SK-N-SH treated with all-trans-retinoic acid at 6 μM for 48 hours (cell line): ENCODE measurements at regions not wholly inside any gene's neighbourhood (a gene's known extent, or its start where the extent isn't known, plus 50 kb on each side); places are given as distances from the start of the nearest gene placed in this dataset.

Source experiments
- ATAC-seq: fragments of 200-7000 bp; cut with Tn5 transposase; 3 replicates; pipeline ENCODE4 v1.9.1; 2020; ENCODE audit warnings: mild to moderate bottlenecking, moderate library complexity
- ARNTL ChIP-seq: fragments of 450-650 bp; formaldehyde crosslinking; IDR thresholded peaks from 2 replicates; pipeline ENCODE4 v1.5.0; 2020; ENCODE audit warnings: low read depth, mild to moderate bottlenecking, moderate library complexity, borderline replicate concordance
- BACH2 ChIP-seq: fragments of 250-450 bp; sonication (Bioruptor Pico); IDR thresholded peaks from 2 replicates; pipeline ENCODE4 v1.9.0; 2021; ENCODE audit warnings: mild to moderate bottlenecking, borderline replicate concordance
- CSDC2 ChIP-seq: fragments of 250-450 bp; sonication (Bioruptor Pico); IDR thresholded peaks from 2 replicates; pipeline ENCODE4 v1.5.0; 2020; ENCODE audit warnings: mild to moderate bottlenecking, moderate library complexity
- ESRRG ChIP-seq: fragments of 250-450 bp; sonication (Bioruptor Pico); IDR thresholded peaks from 2 replicates; pipeline ENCODE4 v1.6.1; 2021; ENCODE audit warnings: mild to moderate bottlenecking
- GLIS3 ChIP-seq: fragments of 250-450 bp; sonication (Bioruptor Pico); IDR thresholded peaks from 2 replicates; pipeline ENCODE4 v1.5.0; 2020; ENCODE audit warnings: mild to moderate bottlenecking, moderate library complexity
- ISL1 ChIP-seq: fragments of 250-450 bp; sonication (Bioruptor Pico); IDR thresholded peaks from 2 replicates; pipeline ENCODE4 v2.1.2; 2022; ENCODE audit warnings: mild to moderate bottlenecking, moderate library complexity
- OSR1 ChIP-seq: fragments of 250-450 bp; sonication (Bioruptor Pico); IDR thresholded peaks from 2 replicates; pipeline ENCODE4 v1.8.0; 2022; ENCODE audit warnings: moderate library complexity, mild to moderate bottlenecking, inconsistent platforms
- PPARA ChIP-seq: fragments of 250-450 bp; sonication (Bioruptor Pico); IDR thresholded peaks from 2 replicates; pipeline ENCODE4 v1.5.0; 2020; ENCODE audit warnings: mild to moderate bottlenecking, borderline replicate concordance
- RARB ChIP-seq: fragments of 250-450 bp; sonication (Bioruptor Pico); IDR thresholded peaks from 2 replicates; pipeline ENCODE4 v1.8.0; 2021; ENCODE audit warnings: mild to moderate bottlenecking, moderate library complexity
- TCF4 ChIP-seq: fragments of 250-450 bp; sonication (Bioruptor Pico); IDR thresholded peaks from 2 replicates; pipeline ENCODE4 v1.8.0; 2021; ENCODE audit warnings: mild to moderate bottlenecking, moderate library complexity, borderline replicate concordance
- TOX ChIP-seq: fragments of 250-450 bp; sonication (Bioruptor Pico); IDR thresholded peaks from 2 replicates; pipeline ENCODE4 v1.8.0; 2021; ENCODE audit warnings: mild to moderate bottlenecking, moderate library complexity, borderline replicate concordance
- ZC3H10 ChIP-seq: fragments of 250-450 bp; sonication (Bioruptor Pico); IDR thresholded peaks from 2 replicates; pipeline ENCODE4 v1.5.1; 2021; ENCODE audit warnings: mild to moderate bottlenecking, moderate library complexity
- ZFP3 ChIP-seq: fragments of 250-450 bp; sonication (Bioruptor Pico); IDR thresholded peaks from 2 replicates; pipeline ENCODE4 v1.5.0; 2020; ENCODE audit warnings: mild to moderate bottlenecking, moderate library complexity
- ZFP30 ChIP-seq: fragments of 450-650 bp; formaldehyde crosslinking; IDR thresholded peaks from 2 replicates; pipeline ENCODE4 v1.5.0; 2022; ENCODE audit warnings: mild to moderate bottlenecking, moderate library complexity
- ZNF565 ChIP-seq: fragments of 450-650 bp; formaldehyde crosslinking; conservative IDR thresholded peaks from 2 replicates; pipeline ENCODE4 v1.5.0; 2020; ENCODE audit warnings: low read depth, mild to moderate bottlenecking, moderate library complexity
- ZNF8 ChIP-seq: fragments of 450-650 bp; formaldehyde crosslinking; IDR thresholded peaks from 2 replicates; pipeline ENCODE4 v1.5.0; 2020; ENCODE audit warnings: mild to moderate bottlenecking, moderate library complexity
- TF ChIP-seq, protein P1 (sequence below): fragments of 250-450 bp; sonication (Bioruptor Pico); IDR thresholded peaks from 2 replicates; pipeline ENCODE4 v1.8.0; 2020; ENCODE audit warnings: mild to moderate bottlenecking, moderate library complexity, borderline replicate concordance
- TF ChIP-seq, protein P2 (sequence below): fragments of 250-450 bp; sonication (Bioruptor Pico); IDR thresholded peaks from 2 replicates; pipeline ENCODE4 v1.5.1; 2021; ENCODE audit warnings: mild to moderate bottlenecking, moderate library complexity
- TF ChIP-seq, protein P3 (sequence below): fragments of 250-450 bp; sonication (Bioruptor Pico); IDR thresholded peaks from 2 replicates; pipeline ENCODE4 v1.5.0; 2020; ENCODE audit warnings: mild to moderate bottlenecking, moderate library complexity
- TF ChIP-seq, protein P4 (sequence below): fragments of 250-450 bp; sonication (Bioruptor Pico); IDR thresholded peaks from 2 replicates; pipeline ENCODE4 v1.5.1; 2020; ENCODE audit warnings: low read depth, mild to moderate bottlenecking, moderate library complexity

DNA sequence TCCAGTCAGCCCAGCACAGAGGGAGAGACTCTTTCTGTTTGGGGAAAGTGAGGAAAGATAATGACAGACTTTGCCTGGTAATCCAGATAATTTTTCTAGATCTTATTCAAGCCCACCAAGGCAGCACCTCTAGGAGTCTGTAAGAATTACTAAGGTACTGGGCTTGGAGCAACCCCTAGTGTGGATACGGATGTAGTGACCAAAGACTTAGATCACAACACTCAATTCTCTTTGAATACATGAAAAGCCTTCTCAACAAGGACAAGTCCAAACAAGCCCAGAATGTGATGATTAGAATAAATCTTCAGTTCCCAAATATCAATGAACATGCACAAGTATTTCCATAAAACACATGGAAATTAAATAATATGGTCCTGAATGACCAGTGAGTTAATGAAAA is 206.9 kb downstream of the MRPL39 start:
- ATAC-seq: no peak
- no peak for TF ChIP-seq TCF4
- TF ChIP-seq ZC3H10 (CRISPR knock-in tag): no peak
- no peak for TF ChIP-seq ISL1 (CRISPR knock-in tag)
- TF ChIP-seq, protein P1, sequence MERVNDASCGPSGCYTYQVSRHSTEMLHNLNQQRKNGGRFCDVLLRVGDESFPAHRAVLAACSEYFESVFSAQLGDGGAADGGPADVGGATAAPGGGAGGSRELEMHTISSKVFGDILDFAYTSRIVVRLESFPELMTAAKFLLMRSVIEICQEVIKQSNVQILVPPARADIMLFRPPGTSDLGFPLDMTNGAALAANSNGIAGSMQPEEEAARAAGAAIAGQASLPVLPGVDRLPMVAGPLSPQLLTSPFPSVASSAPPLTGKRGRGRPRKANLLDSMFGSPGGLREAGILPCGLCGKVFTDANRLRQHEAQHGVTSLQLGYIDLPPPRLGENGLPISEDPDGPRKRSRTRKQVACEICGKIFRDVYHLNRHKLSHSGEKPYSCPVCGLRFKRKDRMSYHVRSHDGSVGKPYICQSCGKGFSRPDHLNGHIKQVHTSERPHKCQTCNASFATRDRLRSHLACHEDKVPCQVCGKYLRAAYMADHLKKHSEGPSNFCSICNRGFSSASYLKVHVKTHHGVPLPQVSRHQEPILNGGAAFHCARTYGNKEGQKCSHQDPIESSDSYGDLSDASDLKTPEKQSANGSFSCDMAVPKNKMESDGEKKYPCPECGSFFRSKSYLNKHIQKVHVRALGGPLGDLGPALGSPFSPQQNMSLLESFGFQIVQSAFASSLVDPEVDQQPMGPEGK: no peak
- no peak for TF ChIP-seq ZNF8 (CRISPR knock-in tag)
- no peak for TF ChIP-seq GLIS3 (CRISPR knock-in tag)
- TF ChIP-seq ZFP3 (CRISPR knock-in tag): no peak
- TF ChIP-seq ARNTL: no peak
- TF ChIP-seq, protein P2, sequence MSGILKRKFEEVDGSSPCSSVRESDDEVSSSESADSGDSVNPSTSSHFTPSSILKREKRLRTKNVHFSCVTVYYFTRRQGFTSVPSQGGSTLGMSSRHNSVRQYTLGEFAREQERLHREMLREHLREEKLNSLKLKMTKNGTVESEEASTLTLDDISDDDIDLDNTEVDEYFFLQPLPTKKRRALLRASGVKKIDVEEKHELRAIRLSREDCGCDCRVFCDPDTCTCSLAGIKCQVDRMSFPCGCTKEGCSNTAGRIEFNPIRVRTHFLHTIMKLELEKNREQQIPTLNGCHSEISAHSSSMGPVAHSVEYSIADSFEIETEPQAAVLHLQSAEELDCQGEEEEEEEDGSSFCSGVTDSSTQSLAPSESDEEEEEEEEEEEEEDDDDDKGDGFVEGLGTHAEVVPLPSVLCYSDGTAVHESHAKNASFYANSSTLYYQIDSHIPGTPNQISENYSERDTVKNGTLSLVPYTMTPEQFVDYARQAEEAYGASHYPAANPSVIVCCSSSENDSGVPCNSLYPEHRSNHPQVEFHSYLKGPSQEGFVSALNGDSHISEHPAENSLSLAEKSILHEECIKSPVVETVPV (CRISPR knock-in tag): no peak
- no peak for TF ChIP-seq ESRRG (CRISPR knock-in tag)
- TF ChIP-seq ZFP30 (CRISPR knock-in tag): no peak
- TF ChIP-seq BACH2: no peak
- TF ChIP-seq TOX: no peak
- TF ChIP-seq ZNF565 (CRISPR knock-in tag): no peak
- TF ChIP-seq, protein P3, sequence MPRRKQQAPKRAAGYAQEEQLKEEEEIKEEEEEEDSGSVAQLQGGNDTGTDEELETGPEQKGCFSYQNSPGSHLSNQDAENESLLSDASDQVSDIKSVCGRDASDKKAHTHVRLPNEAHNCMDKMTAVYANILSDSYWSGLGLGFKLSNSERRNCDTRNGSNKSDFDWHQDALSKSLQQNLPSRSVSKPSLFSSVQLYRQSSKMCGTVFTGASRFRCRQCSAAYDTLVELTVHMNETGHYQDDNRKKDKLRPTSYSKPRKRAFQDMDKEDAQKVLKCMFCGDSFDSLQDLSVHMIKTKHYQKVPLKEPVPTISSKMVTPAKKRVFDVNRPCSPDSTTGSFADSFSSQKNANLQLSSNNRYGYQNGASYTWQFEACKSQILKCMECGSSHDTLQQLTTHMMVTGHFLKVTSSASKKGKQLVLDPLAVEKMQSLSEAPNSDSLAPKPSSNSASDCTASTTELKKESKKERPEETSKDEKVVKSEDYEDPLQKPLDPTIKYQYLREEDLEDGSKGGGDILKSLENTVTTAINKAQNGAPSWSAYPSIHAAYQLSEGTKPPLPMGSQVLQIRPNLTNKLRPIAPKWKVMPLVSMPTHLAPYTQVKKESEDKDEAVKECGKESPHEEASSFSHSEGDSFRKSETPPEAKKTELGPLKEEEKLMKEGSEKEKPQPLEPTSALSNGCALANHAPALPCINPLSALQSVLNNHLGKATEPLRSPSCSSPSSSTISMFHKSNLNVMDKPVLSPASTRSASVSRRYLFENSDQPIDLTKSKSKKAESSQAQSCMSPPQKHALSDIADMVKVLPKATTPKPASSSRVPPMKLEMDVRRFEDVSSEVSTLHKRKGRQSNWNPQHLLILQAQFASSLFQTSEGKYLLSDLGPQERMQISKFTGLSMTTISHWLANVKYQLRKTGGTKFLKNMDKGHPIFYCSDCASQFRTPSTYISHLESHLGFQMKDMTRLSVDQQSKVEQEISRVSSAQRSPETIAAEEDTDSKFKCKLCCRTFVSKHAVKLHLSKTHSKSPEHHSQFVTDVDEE (CRISPR knock-in tag): no peak
- TF ChIP-seq PPARA (CRISPR knock-in tag): no peak
- TF ChIP-seq OSR1 (CRISPR knock-in tag): no peak
- TF ChIP-seq, protein P4, sequence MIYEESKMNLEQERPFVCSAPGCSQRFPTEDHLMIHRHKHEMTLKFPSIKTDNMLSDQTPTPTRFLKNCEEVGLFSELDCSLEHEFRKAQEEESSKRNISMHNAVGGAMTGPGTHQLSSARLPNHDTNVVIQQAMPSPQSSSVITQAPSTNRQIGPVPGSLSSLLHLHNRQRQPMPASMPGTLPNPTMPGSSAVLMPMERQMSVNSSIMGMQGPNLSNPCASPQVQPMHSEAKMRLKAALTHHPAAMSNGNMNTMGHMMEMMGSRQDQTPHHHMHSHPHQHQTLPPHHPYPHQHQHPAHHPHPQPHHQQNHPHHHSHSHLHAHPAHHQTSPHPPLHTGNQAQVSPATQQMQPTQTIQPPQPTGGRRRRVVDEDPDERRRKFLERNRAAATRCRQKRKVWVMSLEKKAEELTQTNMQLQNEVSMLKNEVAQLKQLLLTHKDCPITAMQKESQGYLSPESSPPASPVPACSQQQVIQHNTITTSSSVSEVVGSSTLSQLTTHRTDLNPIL (CRISPR knock-in tag): no peak

DNA sequence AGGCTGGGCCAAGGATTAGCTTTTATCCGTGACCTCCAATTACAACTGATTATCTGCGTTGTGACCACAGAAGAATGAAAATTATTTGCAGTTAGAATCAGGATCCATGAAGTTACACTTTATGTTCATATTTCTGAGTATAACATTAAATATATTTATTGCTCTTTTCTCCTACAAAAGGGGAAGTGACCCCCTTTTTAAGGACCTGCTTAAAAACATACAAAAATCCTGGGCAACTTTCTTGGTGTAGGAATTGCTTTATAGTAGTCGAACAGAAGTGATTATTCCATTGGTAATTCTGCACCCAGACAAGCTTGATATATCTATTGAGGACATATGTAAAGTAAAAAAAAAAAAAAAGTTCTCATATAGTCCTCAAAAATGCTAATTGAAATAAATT is 208.7 kb downstream of the MRPL39 start:
- TF ChIP-seq ZC3H10 (CRISPR knock-in tag) (no peak), ZNF565 (CRISPR knock-in tag) (no peak), CSDC2 (CRISPR knock-in tag) (no peak), BACH2 (no peak), TCF4 (no peak), ZFP30 (CRISPR knock-in tag) (no peak), ARNTL (no peak), RARB (CRISPR knock-in tag) (no peak), ZNF8 (CRISPR knock-in tag) (no peak), ESRRG (CRISPR knock-in tag) (no peak)
- TF ChIP-seq, protein P3 (CRISPR knock-in tag): no peak
- TF ChIP-seq, protein P4 (CRISPR knock-in tag): no peak
- no peak for ATAC-seq
